ENCODE measurements at regions not wholly inside any gene's neighbourhood (a gene's known extent, or its start where the extent isn't known, plus 50 kb on each side); places are given as distances from the start of the nearest gene placed in this dataset.
"Not testable (repeated sequence)": the region's sequence is repeated elsewhere in the genome, so short reads cannot be mapped to it uniquely, and the experiment has no call there.

DNA sequence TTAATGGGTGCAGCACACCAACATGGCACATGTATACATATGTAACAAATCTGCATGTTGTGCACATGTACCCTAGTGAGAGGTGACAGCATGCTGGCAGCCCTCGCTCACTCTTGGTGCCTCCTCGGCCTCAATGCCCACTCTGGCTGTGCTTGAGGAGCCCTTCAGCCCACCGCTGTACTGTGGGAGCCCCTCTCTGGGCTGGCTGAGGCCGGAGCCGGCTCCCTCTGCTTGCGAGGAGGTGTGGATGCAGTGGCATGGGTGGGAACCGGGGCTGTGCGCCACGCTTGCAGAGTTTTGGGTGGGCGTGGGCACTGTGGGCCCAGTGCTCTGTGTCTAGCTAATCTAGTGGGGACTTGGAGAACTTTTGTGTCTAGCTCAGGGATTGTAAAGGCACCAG is 315.9 kb upstream of the MAN1A1 start:
- H3K4me2 ChIP-seq (ENCODE audit: insufficient read depth in 1 of 2, low read depth in 2 of 2, low read length in 2 of 2); H2BK5ac ChIP-seq (ENCODE audit: low read depth, low read length); H3K27ac ChIP-seq (ENCODE audit: low read depth, low read length); H2BK12ac ChIP-seq (ENCODE audit: low read depth, low read length); H3K4ac ChIP-seq (replicated peaks; ENCODE audit: insufficient read length, low read depth, low read length); H2BK15ac ChIP-seq (ENCODE audit: low read length); H2BK120ac ChIP-seq (replicated peaks; ENCODE audit: low read depth, low read length); H3K23me2 ChIP-seq (ENCODE audit: low read depth, low read length); CTCF ChIA-PET (ENCODE audit: partially characterized antibody); H3K9me3 ChIP-seq (ENCODE audit: insufficient read depth in 2 of 2, low read depth in 1 of 2, low read length in 1 of 2); H3K79me1 ChIP-seq (ENCODE audit: low read depth, low read length); H3K9ac ChIP-seq (replicated peaks in 1 of 4; ENCODE audit: extremely low read depth in 1 of 4, low read depth in 3 of 4, low read length in 3 of 4); H3K23ac ChIP-seq (ENCODE audit: insufficient read length); H3K18ac ChIP-seq (ENCODE audit: extremely low read depth, low read length); H4K5ac ChIP-seq (ENCODE audit: insufficient read length, low read depth, low read length); H3K79me2 ChIP-seq (ENCODE audit: control insufficient read depth in 1 of 2, insufficient read depth in 2 of 2, low read length in 2 of 2); H3K27me3 ChIP-seq (replicated peaks in 1 of 4; ENCODE audit: control insufficient read depth in 3 of 4, extremely low read depth in 1 of 4, insufficient read depth in 3 of 4, low read length in 3 of 4); POLR2A ChIA-PET (ENCODE audit: partially characterized antibody); DNase-seq (ENCODE audit: low read depth in 1 of 2, low spot score in 2 of 2); H2AFZ ChIP-seq (ENCODE audit: low read length); H4K20me1 ChIP-seq (replicated peaks in 1 of 2; ENCODE audit: control insufficient read depth in 1 of 2, insufficient read depth in 2 of 2, low read length in 2 of 2); H3K14ac ChIP-seq (ENCODE audit: insufficient read length); H4K91ac ChIP-seq (replicated peaks; ENCODE audit: insufficient read length, low read length); H3K56ac ChIP-seq (replicated peaks; ENCODE audit: insufficient read length, low read depth, low read length); H3K4me3 ChIP-seq (ENCODE audit: extremely low read depth in 1 of 4, insufficient read depth in 2 of 4, low read depth in 3 of 4, low read length in 4 of 4); H2BK20ac ChIP-seq (ENCODE audit: low read length); H3K4me1 ChIP-seq (replicated peaks in 1 of 4; ENCODE audit: control insufficient read depth in 3 of 4, insufficient read depth in 4 of 4, low read length in 3 of 4); H4K8ac ChIP-seq (ENCODE audit: extremely low read depth, insufficient read depth, low read length); H3K36me3 ChIP-seq (ENCODE audit: control insufficient read depth in 2 of 4, insufficient read depth in 4 of 4, low read length in 3 of 4); FAIRE-seq; H2AK5ac ChIP-seq (ENCODE audit: low read depth, low read length): not testable (repeated sequence)
- 99% methylated on average over 9 of the region's 10 CpGs; no CpG with 5 or more reads in 1 of the 2 experiments for WGBS, 2 experiments (ENCODE audit: extremely low coverage in 1 of 2, insufficient coverage in 1 of 2, insufficient read length in 1 of 2, insufficient replicate concordance in 2 of 2, low coverage in 1 of 2, low lambda C conversion rate in 2 of 2, missing lambda C conversion rate in 1 of 2)
